Tibial nerve (tissue), 4 donors: ENCODE measurements at regions not wholly inside any gene's neighbourhood (a gene's known extent, or its start where the extent isn't known, plus 50 kb on each side); places are given as distances from the start of the nearest gene placed in this dataset.

ENCODE experiments used
- EP300 ChIP-seq, 2 donors: sonication (generic); formaldehyde crosslinking; IDR thresholded peaks; one replicate each; pipeline ENCODE4 v1.6.1; 2017; ENCODE audit warnings: antibody characterized with exemption in 2 of 2, mild to moderate bottlenecking in 1 of 2
- POLR2A ChIP-seq, 2 donors: fragments of 450-650 bp; IDR thresholded peaks; one replicate each; pipeline ENCODE4 v1.6.1; 2017; ENCODE audit warnings: antibody characterized with exemption in 2 of 2, mild to moderate bottlenecking in 2 of 2, moderate library complexity in 2 of 2
- TF ChIP-seq, protein P1 (sequence below), 5 experiments: fragments of 200-600 bp in 3 of 5; fragments of 450-650 bp in 2 of 5; sonication (generic) in 3 of 5; IDR thresholded peaks; one replicate each; pipeline ENCODE4 v1.5.1; 2016 to 2019; ENCODE audit warnings: antibody characterized with exemption in 5 of 5, mild to moderate bottlenecking in 3 of 5, moderate library complexity in 2 of 5

DNA sequence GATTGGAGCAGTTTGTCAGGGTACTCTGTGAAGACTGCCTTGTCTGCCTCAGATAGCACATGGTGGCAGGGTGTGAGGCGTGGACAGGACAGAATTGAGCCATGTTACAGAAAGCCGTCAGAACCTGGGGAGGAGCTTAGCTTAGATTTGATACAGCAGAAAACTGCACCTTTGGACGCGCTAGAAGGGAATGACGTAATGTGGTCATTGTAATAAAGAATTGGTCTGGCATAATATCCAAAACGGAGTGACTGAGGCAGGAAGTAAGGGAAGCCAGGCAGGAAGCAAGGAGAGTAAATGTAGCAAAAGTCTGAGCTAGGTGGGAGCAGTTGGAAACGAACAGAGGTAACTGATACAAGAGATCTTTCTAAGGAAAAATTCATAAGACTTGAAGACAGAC is 140.2 kb downstream of the CYB561 start:
- TF ChIP-seq, protein P1, sequence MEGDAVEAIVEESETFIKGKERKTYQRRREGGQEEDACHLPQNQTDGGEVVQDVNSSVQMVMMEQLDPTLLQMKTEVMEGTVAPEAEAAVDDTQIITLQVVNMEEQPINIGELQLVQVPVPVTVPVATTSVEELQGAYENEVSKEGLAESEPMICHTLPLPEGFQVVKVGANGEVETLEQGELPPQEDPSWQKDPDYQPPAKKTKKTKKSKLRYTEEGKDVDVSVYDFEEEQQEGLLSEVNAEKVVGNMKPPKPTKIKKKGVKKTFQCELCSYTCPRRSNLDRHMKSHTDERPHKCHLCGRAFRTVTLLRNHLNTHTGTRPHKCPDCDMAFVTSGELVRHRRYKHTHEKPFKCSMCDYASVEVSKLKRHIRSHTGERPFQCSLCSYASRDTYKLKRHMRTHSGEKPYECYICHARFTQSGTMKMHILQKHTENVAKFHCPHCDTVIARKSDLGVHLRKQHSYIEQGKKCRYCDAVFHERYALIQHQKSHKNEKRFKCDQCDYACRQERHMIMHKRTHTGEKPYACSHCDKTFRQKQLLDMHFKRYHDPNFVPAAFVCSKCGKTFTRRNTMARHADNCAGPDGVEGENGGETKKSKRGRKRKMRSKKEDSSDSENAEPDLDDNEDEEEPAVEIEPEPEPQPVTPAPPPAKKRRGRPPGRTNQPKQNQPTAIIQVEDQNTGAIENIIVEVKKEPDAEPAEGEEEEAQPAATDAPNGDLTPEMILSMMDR (IDR thresholded peaks at IDR 0.05): no peak
- TF ChIP-seq POLR2A (IDR thresholded peaks at IDR 0.05) (no peak), EP300 (IDR thresholded peaks at IDR 0.05) (no peak)
